ENCODE measurements at regions not wholly inside any gene's neighbourhood (a gene's known extent, or its start where the extent isn't known, plus 50 kb on each side); places are given as distances from the start of the nearest gene placed in this dataset.

DNA sequence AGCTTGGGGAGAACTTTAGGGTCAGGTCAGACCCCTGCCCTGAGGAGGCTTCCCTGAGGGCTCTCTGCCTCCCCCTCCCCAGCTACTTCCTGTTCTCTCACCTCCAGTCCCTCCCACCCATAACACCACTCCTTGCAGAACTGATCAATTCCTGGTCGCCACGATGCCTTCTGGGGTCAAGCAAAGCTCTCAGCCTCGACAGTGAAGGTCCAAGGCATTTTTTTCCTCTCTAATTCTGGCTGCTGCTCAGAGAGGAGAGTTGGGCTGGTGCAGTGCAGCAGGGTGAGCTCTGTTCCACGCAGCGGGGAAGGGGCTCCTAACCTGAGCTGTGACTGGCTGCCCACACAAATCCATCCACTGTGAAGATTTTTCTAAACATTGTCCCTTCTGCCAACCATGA lies 628.4 kb downstream of the BRD1 start:
- no peak for DNase-seq

DNA sequence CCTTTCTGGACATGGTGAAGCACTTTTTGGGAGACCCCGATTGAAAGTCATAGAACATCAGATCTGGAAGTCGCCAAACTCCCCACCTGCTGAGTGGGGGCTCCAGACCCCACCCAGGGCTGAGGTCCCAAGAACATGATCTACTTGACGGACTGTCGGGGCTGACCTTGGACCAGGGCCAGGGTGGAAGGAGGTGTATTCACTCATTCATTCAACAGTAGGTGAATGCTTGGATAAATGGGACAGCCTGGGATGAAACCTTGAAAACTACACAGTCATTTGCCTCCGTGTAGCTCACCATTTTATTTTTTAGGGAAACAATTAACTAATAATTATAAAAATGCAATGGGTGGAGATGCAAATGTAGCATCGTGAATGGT lies 629.0 kb downstream of the BRD1 start:
- DNase-seq, result no peak

DNA sequence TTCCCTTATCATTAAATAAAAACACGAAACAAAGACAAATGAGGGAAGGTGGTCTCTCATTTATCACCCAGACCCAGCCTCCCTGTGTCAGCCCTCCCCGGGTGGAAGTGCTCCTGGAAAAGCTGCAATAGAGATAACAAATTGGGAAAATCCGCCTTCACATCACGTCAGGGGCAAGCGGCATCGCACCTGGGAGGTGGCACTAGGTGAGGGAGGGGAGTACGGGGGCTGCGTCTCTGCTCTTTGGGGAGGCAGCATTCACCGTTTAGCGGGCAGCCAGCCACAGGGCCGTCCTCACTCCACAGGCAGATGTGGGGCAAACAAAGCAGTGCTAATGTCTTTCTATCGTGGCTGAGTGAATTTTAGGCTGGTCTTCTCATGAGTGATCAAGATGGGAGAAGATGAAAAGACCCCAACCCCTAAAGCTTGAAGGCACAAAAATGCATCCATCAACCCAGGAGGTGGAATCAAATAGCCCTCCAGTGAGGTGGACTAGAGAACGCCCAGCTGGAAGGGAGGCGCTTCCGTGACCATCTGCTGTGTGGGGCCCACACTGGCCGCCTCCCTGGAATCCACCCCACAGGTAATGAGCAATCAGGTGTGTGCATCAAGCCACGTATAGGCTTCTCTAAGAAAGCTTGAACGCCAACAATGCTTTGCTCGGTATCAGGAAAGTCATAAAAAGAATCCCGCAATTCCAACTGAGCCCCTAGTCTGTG lies 629.5 kb downstream of the BRD1 start:
- no peak for DNase-seq

GRCh38 chr22:49197505-49197904 lies 630.2 kb downstream of the BRD1 start:
- DNase-seq, result no peak

GRCh38 chr22:49196046-49196511 lies 631.6 kb downstream of the BRD1 start:
- no peak for DNase-seq

GRCh38 chr22:49195636-49196035 lies 632.0 kb downstream of the BRD1 start:
- no peak for DNase-seq

DNA sequence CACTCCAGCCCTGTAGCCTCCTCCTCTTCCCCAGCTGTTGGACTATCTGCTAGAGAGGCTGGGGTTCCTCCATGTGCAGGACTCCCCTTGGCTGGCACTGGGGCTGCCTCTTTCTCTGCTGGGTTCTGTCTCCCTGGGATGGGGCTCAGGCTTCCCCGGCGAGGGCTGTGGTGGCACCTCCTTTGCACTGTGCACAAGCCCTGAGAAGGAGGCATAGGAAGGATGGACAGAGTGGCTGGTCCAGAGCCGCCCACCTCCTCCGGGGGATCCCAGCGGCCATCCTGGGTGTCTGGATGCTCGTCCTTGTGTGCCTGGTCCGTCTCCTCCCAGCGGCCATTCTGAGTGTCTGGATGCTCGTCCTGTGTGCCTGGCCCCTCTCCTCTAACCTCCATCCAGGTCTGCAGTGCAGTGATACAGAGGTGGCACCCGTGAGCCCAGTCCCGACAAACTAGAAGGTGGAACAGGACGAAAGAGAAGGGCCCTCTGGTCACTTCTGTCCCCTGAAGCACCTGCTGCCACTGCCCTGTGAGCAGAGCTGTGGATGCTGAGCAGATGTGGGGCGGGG lies 633.7 kb downstream of the BRD1 start:
- DNase-seq, result no peak

DNA sequence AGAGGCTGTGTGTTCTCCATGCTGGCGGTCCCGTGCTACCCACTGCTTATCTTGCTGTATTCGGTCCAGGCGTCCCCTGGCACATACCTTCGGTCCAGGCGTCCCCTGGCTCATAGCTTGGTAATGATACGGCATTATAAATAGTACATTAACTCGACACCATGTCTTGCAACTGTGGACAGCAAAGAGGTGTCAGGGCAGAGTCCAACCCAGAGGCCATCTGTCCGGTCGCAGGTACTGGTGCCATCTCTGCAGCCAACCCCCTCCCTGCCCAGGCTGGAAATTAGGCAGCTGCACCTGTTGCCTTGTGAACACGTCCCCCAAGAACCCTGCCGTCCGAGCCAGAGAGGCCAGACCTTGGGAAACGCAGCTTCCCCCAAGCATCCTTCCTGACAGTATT lies 634.3 kb downstream of the BRD1 start:
- no peak for DNase-seq

DNA sequence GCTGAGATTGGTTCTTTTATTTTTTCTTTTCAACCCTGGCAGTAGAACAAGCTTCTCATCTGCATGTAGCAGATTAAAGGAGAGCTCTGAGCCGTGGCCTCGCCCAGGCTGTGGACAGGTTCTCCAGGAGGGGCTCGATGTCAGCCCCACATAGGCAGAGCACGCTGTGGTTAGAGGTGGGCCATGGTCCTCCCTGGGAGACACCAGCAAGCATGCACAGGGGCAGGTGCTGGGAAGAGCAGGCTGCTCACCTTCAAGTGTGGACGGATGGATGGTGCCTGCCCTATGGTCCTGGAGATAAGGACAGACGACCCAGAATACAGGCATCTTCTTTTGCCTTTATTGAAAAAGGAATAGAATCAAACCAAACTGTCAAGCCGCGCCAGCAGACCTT lies 634.8 kb downstream of the BRD1 start:
- no peak for DNase-seq

DNA sequence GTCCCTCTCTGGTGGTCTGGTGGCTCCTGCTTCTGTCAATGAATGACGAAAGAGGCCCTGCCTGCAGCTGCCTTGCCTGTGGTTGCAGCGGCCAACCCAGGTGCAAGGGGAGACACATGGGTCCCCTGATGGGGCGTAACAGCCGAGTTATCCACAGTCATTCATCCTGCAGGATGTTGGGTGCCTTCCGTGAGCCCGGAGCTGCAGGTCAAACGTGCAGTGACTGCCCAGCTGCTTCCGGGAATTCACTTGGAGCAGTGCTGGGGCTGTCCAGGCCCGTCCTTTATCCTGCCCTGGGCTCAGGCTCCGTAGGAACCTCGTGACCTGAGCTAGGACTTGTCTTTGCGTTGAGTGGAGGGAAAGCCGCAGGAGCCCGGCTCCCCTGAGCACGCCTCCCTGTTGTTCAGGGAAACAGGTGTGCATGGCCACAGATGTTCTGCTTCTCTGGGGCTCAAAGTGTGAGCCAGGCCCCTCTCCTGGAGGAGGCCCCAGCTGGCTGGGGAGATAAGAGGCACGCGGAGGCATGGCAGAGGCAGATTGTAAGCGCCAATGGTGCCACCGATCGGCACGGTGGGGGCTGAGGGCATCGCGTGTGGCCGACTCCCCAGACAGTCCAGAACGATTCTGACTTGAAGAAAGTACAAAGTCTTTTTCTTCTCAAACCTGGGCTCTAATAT lies 635.4 kb downstream of the BRD1 start:
- DNase-seq, result no peak

DNA sequence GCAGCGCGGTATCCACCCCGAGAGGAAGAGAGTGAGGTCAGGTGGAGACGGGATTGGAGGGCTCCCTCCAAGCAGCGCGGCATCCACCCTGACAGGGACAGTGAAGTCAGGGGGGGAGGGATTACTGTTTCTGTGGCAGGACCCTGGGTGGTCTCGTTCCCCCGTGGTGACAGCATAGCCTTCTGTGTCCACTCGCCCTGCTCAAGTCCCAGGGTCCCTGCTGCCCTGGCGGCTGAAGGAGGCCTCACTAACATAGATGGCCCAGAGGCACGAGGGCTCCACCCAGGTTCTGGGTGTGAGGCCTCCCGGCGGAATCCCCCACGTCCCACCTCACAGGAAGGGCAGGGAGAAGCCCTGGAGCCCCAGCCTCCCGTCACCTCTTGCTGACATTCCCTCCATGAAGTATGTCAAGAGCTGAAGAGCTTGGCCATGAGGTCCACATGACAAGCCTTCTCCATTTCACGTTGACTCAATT lies 636.1 kb downstream of the BRD1 start:
- no peak for DNase-seq

DNA sequence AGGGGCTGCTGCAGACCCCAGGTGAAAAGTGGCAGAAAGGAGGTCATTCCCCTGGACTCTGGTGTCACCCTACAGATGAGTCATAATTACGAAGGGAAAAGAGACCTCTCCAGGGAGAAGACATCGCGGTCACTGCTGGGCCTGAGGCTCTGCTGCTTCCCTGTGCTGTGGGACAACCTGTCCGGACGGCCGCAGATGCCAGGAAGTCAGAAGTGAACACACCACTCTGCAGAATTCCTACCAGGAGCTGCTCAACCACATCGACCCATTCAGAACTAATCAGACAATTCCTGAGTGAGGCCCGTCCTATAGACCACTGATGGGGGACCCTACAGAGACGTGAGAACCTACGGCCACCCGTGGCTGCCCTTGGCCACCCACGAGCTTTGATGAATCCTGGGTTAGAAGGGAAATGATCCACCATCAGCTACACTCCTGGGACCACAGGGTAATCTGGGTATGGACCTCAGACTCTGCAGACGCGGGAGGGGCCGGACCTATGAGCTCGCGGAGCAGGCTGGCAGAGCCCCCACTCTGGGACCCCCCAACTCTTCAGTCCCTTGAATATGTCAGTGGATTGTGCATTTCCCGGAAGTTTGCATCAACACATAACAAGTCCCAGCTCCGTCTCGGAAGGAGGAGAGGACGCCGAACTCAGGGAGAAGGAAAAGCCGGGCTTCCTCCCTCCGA lies 636.7 kb downstream of the BRD1 start:
- no peak for DNase-seq

DNA sequence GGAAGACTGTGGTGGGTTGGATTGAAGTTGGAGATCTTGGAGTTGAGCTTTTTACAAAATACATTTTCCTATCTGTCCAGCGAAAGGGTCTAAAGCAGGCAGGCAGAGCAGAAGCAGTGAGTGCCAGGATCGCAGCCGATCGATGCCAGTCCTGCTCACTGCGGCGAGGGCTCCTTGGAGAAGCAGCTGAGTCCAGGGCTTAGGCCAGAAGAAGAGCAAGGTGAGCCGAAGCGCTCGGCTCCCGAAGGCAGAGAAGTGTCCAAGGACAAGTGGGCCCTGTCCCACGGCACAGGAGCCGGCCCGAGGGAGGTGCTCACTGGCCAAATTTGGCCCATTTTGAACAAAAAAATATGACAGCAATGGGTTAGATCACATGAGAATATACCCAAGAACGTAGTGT lies 637.8 kb downstream of the BRD1 start:
- no peak for DNase-seq

- no peak for DNase-seq
Measured at GRCh38 chr22:49188591-49188990, 639.1 kb downstream of the BRD1 start.

DNA sequence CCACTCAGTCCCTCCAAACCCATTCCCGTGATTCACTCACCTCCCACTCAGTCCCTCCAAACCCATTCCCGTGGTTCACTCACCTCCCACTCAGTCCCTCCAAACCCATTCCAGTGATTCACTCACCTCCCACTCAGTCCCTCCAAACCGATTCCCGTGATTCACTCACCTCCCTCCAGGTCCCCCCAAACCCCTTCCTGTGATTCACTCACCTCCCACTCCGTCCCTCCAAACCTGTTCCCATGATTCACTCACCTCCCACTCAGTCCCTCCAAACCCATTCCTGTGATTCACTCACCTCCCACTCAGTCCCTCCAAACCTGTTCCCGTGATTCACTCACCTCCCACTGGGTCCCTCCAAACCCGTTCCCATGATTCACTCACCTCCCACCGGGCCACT lies 639.6 kb downstream of the BRD1 start:
- DNase-seq, result no peak

DNA sequence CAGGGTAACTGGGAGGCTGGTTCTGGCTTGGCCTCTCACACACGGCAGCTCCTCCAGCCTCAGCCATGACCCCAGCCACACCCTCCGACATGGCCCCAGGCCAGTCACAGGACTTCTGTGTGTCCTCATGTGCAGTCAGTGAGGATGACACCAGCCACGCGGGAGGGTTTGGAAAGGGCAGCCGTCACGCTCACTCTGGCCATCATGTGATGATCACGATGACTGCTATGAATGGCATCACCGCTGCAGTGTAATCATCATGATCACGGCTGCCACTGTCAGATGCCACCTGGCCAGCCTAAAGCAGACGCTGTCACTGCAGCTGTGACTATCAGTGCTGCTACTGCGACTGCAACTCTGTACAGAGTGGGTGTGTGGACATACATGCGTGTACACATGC lies 640.9 kb downstream of the BRD1 start:
- no peak for DNase-seq

- no peak for DNase-seq
Measured at GRCh38 chr22:49186293-49186692, 641.4 kb downstream of the BRD1 start.

- DNase-seq, result no peak
Measured at GRCh38 chr22:49185312-49185969, 642.2 kb downstream of the BRD1 start.

- DNase-seq, result no peak
Measured at GRCh38 chr22:49184736-49185135, 642.9 kb downstream of the BRD1 start.

DNA sequence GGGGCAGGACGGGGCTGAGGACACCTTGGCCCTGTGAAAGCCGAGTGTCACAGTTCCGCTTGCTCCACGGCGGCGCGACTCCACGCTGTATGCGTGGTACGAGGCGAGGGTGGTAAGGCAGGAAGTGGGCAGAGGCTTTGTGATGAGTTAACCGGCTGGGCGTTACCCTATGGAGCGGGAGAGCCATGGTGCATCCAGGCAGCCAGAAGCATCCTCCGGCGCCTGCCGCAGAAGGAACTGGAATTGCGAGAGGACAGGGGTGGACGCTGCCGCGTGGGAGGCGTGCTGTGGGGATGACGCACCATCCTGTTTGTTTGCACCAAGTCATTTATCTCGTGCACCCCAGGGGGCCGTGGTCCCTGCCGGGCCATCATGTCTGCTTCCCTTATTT lies 643.9 kb downstream of the BRD1 start:
- DNase-seq, result no peak

DNA sequence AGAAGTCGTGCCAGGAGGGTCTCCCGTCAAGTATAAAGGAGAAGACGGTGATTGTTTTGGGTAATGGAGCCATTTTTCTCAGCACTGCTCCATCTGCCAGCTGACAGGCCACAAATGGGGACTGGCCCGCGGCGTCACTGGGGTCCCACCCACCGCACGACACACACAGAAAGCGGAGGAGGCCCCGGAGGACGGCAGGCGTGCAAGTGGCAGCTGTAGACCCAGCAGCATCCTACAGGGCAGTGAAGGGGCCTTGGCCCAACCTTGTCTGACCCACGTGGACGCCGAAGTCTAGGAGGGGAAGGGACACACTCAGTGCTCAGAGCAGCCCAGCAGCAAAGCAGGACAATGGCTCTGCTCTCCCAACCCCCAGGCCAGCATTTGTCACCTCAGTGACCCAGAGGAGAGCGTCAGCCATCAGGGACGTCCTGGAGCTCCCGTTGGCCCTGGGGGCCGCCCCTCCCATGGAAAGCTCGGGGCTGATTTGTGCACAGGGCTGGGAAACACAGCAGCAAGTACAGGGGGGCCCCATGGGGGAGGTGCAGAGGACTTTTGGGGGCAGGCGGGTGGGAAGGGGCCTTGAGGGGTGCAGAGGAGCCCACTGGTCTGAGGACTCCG lies 644.4 kb downstream of the BRD1 start:
- no peak for DNase-seq

- DNase-seq, result no peak
Measured at GRCh38 chr22:49182416-49182815, 645.3 kb downstream of the BRD1 start.

DNA sequence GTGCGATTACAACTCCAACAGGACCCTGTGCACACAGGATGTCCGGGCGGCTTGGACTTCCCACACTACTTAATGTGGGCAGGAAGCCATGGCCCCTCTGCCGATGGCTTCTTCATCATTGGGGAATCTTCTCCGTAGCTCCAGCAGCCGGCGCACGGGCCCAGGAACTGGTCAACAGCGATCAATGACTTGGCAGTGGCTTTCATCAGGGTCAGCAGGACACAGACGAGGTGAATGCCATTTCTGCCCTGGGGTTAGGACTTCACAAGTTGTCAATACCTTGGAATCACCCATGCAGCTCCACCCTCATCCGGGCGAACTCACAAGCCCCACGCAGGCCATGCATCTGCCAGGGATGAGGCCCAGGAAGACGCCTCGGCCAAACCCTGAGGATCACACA lies 645.7 kb downstream of the BRD1 start:
- no peak for DNase-seq
